ENCODE measurements at regions not wholly inside any gene's neighbourhood (a gene's known extent, or its start where the extent isn't known, plus 50 kb on each side); places are given as distances from the start of the nearest gene placed in this dataset.

DNA sequence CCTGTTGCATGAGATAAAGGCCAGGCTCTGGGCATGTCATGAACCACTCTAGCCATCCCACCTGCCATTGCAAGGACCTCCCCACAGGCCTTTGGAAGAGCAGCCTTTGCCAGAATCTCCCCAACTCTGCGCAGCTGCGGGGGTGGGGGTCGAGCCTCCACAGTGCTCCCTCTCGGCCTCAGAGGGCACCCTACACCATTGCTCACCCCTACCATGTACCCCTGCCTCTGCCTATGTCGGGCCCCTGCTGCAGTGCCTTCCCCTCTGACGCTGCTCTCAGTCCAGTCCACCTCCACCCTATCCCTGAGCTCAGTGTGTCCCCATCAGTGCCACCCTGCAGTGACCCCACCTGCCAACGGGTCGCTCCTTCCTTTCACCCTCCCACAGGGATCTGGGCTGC is 679.7 kb upstream of the RAB6C start:
- TF ChIP-seq POLR2AphosphoS5 (IDR thresholded peaks at IDR 0.05; ENCODE audit: low read depth) = no peak
- TF ChIP-seq, protein P1, sequence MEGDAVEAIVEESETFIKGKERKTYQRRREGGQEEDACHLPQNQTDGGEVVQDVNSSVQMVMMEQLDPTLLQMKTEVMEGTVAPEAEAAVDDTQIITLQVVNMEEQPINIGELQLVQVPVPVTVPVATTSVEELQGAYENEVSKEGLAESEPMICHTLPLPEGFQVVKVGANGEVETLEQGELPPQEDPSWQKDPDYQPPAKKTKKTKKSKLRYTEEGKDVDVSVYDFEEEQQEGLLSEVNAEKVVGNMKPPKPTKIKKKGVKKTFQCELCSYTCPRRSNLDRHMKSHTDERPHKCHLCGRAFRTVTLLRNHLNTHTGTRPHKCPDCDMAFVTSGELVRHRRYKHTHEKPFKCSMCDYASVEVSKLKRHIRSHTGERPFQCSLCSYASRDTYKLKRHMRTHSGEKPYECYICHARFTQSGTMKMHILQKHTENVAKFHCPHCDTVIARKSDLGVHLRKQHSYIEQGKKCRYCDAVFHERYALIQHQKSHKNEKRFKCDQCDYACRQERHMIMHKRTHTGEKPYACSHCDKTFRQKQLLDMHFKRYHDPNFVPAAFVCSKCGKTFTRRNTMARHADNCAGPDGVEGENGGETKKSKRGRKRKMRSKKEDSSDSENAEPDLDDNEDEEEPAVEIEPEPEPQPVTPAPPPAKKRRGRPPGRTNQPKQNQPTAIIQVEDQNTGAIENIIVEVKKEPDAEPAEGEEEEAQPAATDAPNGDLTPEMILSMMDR (IDR thresholded peaks at IDR 0.05; ENCODE audit: insufficient read depth, low read length) = no peak
- TF ChIP-seq, protein P2, sequence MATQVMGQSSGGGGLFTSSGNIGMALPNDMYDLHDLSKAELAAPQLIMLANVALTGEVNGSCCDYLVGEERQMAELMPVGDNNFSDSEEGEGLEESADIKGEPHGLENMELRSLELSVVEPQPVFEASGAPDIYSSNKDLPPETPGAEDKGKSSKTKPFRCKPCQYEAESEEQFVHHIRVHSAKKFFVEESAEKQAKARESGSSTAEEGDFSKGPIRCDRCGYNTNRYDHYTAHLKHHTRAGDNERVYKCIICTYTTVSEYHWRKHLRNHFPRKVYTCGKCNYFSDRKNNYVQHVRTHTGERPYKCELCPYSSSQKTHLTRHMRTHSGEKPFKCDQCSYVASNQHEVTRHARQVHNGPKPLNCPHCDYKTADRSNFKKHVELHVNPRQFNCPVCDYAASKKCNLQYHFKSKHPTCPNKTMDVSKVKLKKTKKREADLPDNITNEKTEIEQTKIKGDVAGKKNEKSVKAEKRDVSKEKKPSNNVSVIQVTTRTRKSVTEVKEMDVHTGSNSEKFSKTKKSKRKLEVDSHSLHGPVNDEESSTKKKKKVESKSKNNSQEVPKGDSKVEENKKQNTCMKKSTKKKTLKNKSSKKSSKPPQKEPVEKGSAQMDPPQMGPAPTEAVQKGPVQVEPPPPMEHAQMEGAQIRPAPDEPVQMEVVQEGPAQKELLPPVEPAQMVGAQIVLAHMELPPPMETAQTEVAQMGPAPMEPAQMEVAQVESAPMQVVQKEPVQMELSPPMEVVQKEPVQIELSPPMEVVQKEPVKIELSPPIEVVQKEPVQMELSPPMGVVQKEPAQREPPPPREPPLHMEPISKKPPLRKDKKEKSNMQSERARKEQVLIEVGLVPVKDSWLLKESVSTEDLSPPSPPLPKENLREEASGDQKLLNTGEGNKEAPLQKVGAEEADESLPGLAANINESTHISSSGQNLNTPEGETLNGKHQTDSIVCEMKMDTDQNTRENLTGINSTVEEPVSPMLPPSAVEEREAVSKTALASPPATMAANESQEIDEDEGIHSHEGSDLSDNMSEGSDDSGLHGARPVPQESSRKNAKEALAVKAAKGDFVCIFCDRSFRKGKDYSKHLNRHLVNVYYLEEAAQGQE (IDR thresholded peaks at IDR 0.05; ENCODE audit: insufficient replicate concordance, low read depth) = no peak
- TF ChIP-seq GABPA (IDR thresholded peaks at IDR 0.05; ENCODE audit: low read depth) = no peak
- TF ChIP-seq SPI1 (IDR thresholded peaks at IDR 0.05; ENCODE audit: borderline replicate concordance, low read depth) = no peak

All from HL-60 (cell line).